Ovary (tissue), 3 donors: ENCODE measurements at regions not wholly inside any gene's neighbourhood (a gene's known extent, or its start where the extent isn't known, plus 50 kb on each side); places are given as distances from the start of the nearest gene placed in this dataset.

Experiments
- CTCF ChIP-seq, 3 donors: fragments of 450-650 bp in 2 of 3; fragments of 200-600 bp in 1 of 3; IDR thresholded peaks; one replicate each; pipeline versions ENCODE4 v1.5.1 to v1.8.0; 2016 to 2022; ENCODE audit warnings: antibody characterized with exemption in 3 of 3, mild to moderate bottlenecking in 1 of 3
- POLR2A ChIP-seq: fragments of 450-650 bp; IDR thresholded peaks from one replicate; pipeline ENCODE4 v1.6.1; 2017; ENCODE audit warnings: antibody characterized with exemption, mild to moderate bottlenecking, moderate library complexity
- donor health status: DM: no; HTN: no; CAD: no.

GRCh38 chr4:132564920-132565319 lies 584.2 kb upstream of the PCDH10 start:
- TF ChIP-seq POLR2A = no peak
- TF ChIP-seq CTCF (IDR thresholded peaks at IDR 0.05) = no peak
